Ovary (tissue), 7 donors: ENCODE measurements at regions not wholly inside any gene's neighbourhood (a gene's known extent, or its start where the extent isn't known, plus 50 kb on each side); places are given as distances from the start of the nearest gene placed in this dataset.

Experiments
- DNase-seq, 5 donors: peaks; one replicate each; pipeline ENCODE4 v3.0.0-alpha.2; 2019 to 2020
- H3K27ac ChIP-seq, 2 donors: fragments of 200-600 bp; one replicate each; pipeline versions ENCODE4 v1.5.1 to v1.8.0; 2019 to 2022
- H3K27me3 ChIP-seq: fragments of 200-600 bp; one replicate; pipeline ENCODE4 v1.8.0; 2022
- H3K36me3 ChIP-seq: fragments of 200-600 bp; sonication (generic); one replicate; pipeline ENCODE4 v1.5.1; 2019
- H3K4me1 ChIP-seq: one replicate; pipeline ENCODE4 v1.8.1; 2013; ENCODE audit warnings: mild to moderate bottlenecking, moderate library complexity; ENCODE audit not compliant: insufficient read depth
- H3K4me3 ChIP-seq: fragments of 200-600 bp; sonication (generic); one replicate; pipeline ENCODE4 v1.5.1; 2017
- H3K9me3 ChIP-seq, 2 donors: fragments of 200-600 bp in 1 of 2; sonication (generic) in 1 of 2; one replicate each; pipeline versions ENCODE4 v1.5.1 to v1.8.1; 2013 to 2019; ENCODE audit warnings: mild to moderate bottlenecking in 1 of 2, moderate library complexity in 1 of 2
- EP300 ChIP-seq: sonication (generic); formaldehyde crosslinking; IDR thresholded peaks from one replicate; pipeline ENCODE4 v1.6.1; 2017; ENCODE audit warnings: antibody characterized with exemption
- POLR2A ChIP-seq: fragments of 450-650 bp; IDR thresholded peaks from one replicate; pipeline ENCODE4 v1.6.1; 2017; ENCODE audit warnings: antibody characterized with exemption, mild to moderate bottlenecking, moderate library complexity
- WGBS, 3 donors: extraction: QIAGEN DNeasy Blood & Tissue Kit in 1 of 3; methylation state at CpG; one replicate each; pipeline versions ENCODE4 v1.1.5 to v1.1.7; 2013 to 2017; 5-methylcytosine and 5-hydroxymethylcytosine counted together
- intact Hi-C, 4 donors: fragments of 100-400 bp; cut with DNase I; formaldehyde crosslinking; loops; one replicate each; pipeline versions ENCODE4 v1.11.0 to v1.15.1; 2022 to 2023
- TF ChIP-seq, protein P1 (sequence below), 3 donors: fragments of 450-650 bp in 2 of 3; fragments of 200-600 bp in 1 of 3; IDR thresholded peaks; one replicate each; pipeline versions ENCODE4 v1.5.1 to v1.8.0; 2016 to 2022; ENCODE audit warnings: antibody characterized with exemption in 3 of 3, mild to moderate bottlenecking in 1 of 3
- donor health status: DM: no; HTN: no; CAD: no; lungs with moderate emphysema.
- donor health status: DM: no; HTN: no; CAD: no.
- donor health status: Bipolar disorder and iron deficiency.
- donor health status: DM: no; HTN: no; CAD: no.
- donor health status: DM: yes; HTN: yes; CAD: no.

DNA sequence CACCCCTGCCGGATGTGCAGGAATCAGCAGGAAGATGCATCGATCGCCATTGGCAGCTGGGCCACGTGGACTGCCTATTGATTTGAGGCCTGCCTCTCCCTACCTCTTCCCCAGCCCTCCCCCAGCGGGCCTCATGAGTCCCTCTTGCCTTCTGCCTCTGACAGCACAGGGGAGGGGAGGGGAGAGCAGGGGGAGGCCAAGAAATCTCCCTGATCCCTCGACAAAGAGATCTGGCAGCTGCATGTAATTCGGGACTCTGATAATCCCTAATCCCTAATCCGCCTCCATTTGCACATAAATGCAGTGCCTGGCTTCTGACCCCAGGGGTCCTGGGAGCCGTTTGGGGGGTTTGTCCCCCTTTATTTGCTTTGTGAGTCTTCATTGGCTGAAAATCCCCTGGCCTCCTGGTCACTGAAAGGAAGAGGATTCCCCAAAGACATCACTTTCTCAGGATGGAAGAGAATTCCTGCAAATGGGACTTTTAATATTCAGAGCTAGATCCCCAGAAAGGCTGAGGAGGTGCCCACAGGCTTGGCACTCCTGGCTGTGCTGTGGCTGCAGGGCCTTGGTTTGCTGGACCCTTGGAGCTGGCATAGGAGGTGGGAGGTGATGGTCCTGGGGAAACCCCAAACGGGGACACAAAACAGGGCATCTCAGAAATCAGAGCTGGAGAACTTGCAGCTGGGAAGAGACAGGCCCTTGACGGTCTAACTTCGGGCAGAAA is 239.4 kb upstream of the POU3F1 start:
- TF ChIP-seq EP300 = no peak
- TF ChIP-seq, protein P1, sequence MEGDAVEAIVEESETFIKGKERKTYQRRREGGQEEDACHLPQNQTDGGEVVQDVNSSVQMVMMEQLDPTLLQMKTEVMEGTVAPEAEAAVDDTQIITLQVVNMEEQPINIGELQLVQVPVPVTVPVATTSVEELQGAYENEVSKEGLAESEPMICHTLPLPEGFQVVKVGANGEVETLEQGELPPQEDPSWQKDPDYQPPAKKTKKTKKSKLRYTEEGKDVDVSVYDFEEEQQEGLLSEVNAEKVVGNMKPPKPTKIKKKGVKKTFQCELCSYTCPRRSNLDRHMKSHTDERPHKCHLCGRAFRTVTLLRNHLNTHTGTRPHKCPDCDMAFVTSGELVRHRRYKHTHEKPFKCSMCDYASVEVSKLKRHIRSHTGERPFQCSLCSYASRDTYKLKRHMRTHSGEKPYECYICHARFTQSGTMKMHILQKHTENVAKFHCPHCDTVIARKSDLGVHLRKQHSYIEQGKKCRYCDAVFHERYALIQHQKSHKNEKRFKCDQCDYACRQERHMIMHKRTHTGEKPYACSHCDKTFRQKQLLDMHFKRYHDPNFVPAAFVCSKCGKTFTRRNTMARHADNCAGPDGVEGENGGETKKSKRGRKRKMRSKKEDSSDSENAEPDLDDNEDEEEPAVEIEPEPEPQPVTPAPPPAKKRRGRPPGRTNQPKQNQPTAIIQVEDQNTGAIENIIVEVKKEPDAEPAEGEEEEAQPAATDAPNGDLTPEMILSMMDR (IDR thresholded peaks at IDR 0.05) = no peak
- no peak for TF ChIP-seq POLR2A
- H3K27me3 ChIP-seq = no peaks in the 10 kb centered on the region
- no peak overlapping the region for H3K27ac ChIP-seq
- 73 to 79% (median 79%) methylated on average over 12 of the region's 12 CpGs for WGBS, 3 donors
- H3K36me3 ChIP-seq = no peaks in the 10 kb centered on the region
- no peak for DNase-seq
- no peak overlapping the region for H3K4me3 ChIP-seq
- no peaks in the 10 kb centered on the region for H3K9me3 ChIP-seq
- intact Hi-C loops = no loop called here
- no peaks in the 10 kb centered on the region for H3K4me1 ChIP-seq

DNA sequence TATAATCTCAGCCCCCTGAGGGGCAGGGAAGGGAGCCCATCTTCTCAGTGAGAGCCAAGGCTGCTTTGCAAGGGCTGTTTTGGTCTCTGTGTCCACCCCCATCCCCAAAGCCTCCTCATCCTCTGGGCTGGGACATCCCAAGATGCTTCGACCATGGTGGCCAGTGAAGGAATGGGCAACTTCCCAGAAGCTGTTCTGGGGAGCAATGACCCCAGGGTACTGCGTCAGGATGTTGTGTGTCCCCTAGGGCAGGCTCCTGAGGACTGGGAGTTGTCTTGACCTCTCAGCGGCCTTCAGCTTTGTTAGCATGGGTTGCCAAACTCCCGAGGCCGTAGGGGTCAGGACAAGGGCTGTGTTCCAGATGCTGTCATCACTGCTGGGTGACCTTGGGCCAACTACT is 238.4 kb upstream of the POU3F1 start:
- Histone ChIP-seq H3K4me1 (no peaks in the 10 kb centered on the region), H3K4me3 (no peak overlapping the region), H3K27me3 (no peaks in the 10 kb centered on the region), H3K36me3 (no peaks in the 10 kb centered on the region), H3K27ac (no peak overlapping the region), H3K9me3 (no peaks in the 10 kb centered on the region)
- TF ChIP-seq EP300 = no peak
- TF ChIP-seq, protein P1 (IDR thresholded peaks at IDR 0.05) = no peak
- no peak for TF ChIP-seq POLR2A
- intact Hi-C loops = no loop called here
- no peak for DNase-seq
- 47 to 56% (median 51%) methylated on average over 5 of the region's 5 CpGs for WGBS, 3 donors

DNA sequence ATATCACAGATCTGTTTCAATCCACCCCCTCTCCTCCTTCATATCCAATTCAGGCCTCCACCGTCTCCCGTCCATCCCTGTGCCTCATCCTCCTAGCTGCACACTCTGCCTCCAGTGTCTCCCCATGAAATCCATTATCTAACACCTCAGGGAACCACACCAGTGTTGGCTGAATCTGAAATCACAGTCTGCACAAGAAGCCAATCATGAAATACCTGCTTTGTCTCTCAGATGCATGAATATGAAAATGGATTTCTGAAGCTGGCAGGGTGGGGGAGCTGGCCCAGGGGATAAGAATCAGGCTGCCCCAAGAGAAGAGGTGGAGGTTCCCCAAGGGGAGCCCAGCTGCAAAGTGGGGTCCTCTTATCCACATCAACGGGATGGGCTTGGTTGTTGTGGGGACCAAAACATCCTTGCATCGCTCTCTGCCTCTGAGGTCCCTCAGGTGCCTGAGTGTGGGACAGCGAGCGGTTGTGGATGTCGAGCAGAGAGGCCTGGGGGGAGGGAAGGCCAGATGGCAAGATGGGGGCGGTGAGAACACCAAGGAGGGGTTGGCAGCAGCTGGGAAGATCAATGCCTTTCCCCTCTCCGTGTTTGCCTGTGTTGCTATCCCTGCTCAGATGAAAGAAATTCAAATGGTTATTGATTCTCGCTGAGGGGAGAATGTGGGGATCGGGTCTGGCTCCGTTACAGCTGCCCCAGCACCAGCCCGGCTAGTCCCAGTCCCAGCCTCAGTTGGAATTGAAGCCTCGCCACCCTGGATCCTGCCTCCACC is 237.3 kb upstream of the POU3F1 start:
- TF ChIP-seq, protein P1 (IDR thresholded peaks at IDR 0.05) = no peak
- TF ChIP-seq POLR2A (no peak), EP300 (no peak)
- H3K27ac ChIP-seq = no peak overlapping the region
- H3K4me1 ChIP-seq = no peaks in the 10 kb centered on the region
- no peaks in the 10 kb centered on the region for H3K9me3 ChIP-seq
- no peak for DNase-seq
- H3K4me3 ChIP-seq = no peak overlapping the region
- intact Hi-C loops = no loop called here
- H3K27me3 ChIP-seq = no peaks in the 10 kb centered on the region
- no peaks in the 10 kb centered on the region for H3K36me3 ChIP-seq
- WGBS, 3 donors = 76 to 83% (median 79%) methylated on average over 13 to 14 of the region's 14 CpGs

DNA sequence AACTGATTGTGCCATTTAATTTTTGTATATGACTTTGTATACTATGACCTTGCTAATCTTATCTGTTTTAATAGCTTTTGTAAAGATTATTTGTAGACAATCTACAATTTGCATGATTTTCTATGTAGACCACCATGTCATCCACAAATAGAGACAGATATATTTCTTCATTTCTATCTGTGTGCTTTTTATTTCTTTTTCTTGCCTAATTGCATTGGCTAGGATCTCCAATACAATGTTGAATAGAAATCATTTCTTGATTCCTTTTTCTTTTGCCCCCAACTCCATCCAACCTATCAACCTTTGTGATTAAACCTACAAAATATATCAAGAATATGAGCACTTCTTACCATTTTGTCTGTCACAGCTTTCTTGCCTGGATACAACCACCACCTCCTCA is 232.6 kb upstream of the POU3F1 start:
- Histone ChIP-seq H3K27ac (no peak overlapping the region), H3K36me3 (no peaks in the 10 kb centered on the region), H3K9me3 (no peaks in the 10 kb centered on the region), H3K4me3 (no peak overlapping the region), H3K4me1 (no peaks in the 10 kb centered on the region), H3K27me3 (no peaks in the 10 kb centered on the region)
- no peak for DNase-seq
- TF ChIP-seq POLR2A (no peak), EP300 (no peak)
- TF ChIP-seq, protein P1 (IDR thresholded peaks at IDR 0.05) = no peak
- intact Hi-C loops = no loop called here
